Left renal cortex interstitium (tissue), 4 donors: ENCODE measurements at regions not wholly inside any gene's neighbourhood (a gene's known extent, or its start where the extent isn't known, plus 50 kb on each side); places are given as distances from the start of the nearest gene placed in this dataset.

Source experiments
- DNase-seq, 4 donors: peaks; one replicate each; pipeline ENCODE4 v3.0.0-alpha.2; 2013; ENCODE audit warnings: low read depth in 4 of 4, low spot score in 2 of 4, missing footprints in 1 of 4

DNA sequence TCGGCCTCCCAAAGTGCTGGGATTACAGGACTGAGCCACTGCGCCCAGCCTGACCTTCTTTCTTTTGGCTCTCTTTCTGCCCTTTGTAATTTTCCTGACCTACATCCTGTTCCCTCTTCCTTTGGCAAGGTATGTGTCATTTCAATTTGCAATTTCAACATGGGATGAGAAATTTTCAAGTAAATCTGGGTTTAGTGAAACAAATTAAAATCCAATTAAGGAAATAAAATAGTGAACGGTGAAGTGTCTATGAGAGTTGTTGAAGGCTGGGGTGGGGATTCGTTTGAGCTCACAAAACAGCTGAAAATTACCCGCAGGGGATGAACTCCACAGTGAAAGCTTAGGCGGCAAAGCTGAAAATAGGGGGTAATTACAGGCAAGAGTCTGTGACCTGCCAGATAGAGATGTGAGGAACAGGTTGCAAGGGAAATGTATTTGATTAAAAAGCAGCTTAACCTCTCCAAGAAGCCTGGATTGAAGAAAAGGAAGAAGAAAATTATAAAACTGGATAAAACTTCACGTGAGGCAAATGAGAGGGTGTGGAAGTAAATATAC, 277.7 kb downstream of the UTP18 start:
- DNase-seq = no peak

DNA sequence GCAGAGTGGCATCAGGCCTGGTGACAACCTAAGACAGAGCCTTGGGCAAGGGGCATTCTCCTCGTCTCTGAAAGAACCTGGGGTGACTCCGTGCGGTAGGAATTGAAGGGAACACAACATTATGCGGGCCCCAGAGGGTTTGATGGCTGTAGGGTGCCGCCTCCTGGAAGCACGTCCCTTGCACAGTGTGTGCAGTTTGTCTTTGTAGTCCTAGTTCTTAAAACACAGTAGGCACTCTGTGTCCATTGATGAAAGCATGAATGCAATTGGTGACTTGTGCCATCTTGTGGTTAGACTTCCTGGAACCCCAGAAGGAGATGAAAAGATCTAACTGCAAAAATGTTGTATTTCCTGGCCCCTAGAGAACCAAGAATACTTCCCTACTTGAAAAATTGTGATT, 279.8 kb downstream of the UTP18 start:
- DNase-seq = no peak

DNA sequence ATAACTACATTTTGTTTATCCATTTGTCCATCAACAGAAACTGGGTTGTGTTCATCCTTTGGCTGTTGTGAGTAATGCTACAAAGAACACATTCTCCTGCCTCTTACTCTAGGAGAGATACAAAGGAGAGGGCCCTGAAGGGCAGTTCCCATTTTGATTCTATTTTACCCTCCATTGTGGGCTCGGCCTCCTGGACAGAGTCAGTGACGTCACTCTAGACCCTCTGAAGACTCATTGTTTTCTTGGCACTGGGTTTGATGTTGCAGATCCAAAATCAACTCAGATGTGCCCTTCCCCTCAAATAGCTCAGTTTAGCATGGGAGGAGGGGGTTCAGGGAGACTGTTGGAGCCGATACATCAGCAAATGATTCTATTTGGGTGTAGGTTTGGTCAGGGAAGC, 280.9 kb downstream of the UTP18 start:
- no peak for DNase-seq

DNA sequence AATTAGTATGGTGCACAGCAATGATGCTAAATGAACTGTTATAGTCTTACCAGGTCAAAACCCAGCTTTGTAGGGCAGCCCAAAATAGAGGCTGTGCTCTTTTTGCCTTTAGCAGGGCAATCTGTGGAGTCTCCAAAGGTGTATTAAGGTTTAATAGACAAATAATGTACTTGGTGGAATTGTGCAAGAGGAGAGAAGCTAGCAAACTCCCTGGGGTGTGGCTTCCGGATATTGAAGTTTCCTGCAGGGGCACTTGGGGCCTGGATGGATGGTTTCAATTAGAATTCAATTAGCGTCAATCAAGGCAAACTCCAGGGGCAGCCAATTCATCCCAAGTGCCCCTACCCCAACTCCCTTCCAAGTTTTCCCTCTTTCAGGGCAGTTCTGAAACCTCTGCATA, 285.8 kb downstream of the UTP18 start:
- DNase-seq = no peak

DNA sequence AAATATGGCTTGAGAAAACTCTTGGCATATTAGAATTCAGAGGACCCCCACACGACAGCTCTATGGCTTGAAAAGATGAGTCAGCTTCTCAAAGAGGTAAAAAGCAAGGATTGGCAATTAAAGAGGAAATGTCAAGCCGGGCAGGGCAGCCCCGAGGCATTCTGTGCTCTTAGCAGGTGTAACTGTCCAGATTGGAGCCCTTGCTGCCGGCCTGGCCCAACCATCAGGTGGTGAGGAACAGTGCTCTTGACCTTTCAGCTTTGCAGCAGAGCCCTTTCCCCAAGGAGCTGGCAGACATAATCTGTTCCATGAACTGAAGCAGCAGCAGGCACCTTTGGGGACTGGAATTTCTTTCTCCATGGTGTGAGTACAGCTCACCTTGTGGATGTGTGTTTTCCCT, 287.8 kb downstream of the UTP18 start:
- DNase-seq = no peak

DNA sequence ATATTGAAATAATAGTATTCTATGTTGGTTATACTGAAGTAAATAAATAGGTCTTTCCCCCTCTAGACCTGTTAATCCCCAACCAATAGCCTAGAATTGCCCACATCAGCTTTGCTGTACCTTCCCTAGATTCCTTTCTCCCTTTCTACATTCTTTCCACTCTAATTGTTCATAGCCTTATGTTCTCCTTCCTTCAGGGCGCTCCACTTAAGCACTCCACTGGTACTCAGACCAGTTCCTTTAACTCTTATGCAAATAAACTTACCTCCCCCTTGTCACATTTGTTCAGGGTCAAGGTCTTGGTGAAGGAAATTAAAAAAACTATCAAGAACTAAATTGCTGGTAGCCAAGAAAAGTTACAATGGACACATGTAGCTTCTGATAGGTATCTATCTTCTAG, 294.8 kb downstream of the UTP18 start:
- DNase-seq = no peak

DNA sequence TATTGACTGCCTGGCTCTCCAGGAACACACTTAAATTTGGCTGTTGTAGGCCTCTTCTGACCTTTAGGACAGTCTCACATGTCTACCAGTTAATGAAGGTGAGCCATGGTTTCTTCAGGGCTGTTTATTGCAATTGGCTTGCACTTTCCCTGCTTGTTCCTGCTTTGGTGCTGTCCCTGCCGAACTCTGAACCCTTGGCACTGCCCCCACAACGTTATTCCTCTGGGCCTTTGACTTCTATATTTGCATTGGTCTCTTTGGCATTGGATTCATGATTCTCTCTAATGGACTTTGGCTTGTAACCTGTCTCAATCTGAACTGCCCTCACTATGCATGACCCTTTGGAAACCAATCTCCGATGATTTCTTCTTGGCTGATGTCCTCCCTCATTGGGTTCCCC, 299.4 kb downstream of the UTP18 start:
- no peak for DNase-seq

DNA sequence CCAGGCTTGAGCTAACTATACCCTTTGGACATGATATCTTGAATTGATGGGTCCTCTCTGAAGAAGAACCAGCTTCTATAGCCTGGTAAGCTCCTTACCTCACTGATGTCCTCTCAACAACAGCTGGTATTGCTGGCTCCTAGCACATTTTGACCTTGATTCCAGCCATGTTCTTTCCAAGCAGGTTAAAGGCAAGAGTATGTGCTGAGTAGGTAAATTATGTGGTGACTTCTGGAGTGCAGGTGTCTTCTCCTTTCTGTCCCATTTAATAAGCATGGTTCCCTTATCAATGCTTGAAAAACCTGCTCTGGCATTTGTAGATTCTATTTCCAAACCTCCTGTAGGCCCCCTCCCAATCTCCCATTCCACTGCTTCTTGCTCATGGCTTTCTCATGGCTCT, 300.1 kb downstream of the UTP18 start:
- DNase-seq = no peak

DNA sequence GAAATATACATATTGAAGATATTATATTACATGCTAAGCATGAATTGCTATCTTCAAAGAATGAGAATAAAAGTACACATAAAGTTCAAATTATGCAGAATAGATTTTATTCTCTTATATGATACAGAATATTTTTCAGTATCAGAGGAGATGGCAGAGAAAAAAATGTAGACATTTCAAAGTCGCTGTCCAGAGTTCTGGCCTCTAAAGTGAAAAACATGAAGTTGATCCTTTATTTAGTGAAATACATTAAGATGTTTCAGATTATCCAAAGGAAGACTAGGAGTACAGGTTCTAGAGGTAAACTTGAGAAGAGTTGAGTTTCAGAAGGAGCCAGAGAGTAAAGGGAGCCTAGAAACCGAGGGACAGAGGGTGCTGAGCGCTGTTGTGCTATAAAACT, 303.6 kb downstream of the UTP18 start:
- DNase-seq = no peak

DNA sequence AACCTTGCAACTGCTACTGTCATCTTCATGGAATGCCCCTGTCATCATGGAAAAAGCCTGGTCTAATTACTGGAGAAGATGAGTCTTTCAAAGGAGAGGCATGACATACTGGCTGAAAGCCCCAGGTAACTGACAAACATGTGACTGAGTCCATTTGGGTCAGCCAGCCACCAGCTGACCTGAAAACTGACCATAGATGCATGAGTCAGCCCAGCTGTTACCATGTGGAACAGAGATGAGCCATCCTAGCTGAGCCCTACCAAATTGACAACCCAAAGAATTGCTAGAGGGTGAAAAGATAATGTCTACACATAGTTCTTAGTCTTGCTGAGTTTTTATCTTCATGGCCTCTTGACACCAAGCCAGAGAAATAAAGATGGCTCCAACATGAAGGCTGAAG, 311.8 kb downstream of the UTP18 start:
- DNase-seq = no peak
